ELF-1 (cell line): ENCODE measurements at regions not wholly inside any gene's neighbourhood (a gene's known extent, or its start where the extent isn't known, plus 50 kb on each side); places are given as distances from the start of the nearest gene placed in this dataset.
"Not testable (repeated sequence)": the region's sequence is repeated elsewhere in the genome, so short reads cannot be mapped to it uniquely, and the experiment has no call there.

ENCODE experiments used
- DNase-seq: peaks from one replicate; pipeline ENCODE4 v3.0.0-alpha.2; 2016; ENCODE audit warnings: low read depth, low spot score

DNA sequence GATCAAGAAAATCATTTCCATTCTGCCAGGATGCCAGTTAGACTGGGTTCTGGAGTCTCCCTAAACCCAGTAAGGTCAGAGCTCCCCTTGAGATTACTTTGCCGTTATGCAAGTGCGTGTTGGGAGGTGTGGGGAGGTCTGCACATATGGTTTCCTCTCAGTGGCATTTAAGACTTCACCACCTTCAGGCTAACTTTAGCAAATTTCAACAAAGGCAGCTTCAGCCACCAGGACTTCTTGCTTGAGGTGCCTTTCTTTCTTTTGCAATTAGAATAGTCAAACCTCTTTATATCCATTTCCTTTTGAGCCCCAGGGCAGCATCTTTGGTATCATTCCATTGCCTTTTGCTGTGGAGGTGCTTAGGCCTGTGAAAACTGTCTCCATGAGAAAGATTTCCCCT, 117.2 kb upstream of the CCND2 start:
- peak; percentile 48 for DNase-seq

DNA sequence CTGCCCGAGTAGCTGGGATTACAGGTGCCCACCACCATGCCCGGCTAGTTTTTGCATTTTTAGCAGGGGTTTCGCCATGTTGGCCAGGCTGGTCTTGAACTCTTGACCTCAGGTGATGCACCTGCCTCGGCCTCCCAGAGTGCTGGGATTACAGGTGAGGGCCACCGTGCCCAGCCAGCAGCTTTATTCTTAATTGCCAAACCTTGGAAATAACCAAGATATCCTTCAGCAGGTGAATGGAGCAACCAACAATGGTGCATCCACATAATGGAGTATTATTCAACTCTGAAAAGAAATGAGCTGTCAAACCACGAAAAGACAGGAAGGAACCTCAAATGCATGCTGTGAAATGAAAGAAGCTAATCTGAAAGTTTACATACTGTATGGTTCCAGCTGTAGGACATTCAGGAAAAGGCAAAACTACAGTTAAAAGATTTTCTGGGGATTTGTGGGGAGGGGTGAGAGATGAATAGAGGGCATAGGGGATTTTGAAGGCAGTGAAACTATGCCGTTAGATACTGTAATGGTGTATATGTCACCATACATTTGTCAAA, 118.8 kb upstream of the CCND2 start:
- DNase-seq: no peak

DNA sequence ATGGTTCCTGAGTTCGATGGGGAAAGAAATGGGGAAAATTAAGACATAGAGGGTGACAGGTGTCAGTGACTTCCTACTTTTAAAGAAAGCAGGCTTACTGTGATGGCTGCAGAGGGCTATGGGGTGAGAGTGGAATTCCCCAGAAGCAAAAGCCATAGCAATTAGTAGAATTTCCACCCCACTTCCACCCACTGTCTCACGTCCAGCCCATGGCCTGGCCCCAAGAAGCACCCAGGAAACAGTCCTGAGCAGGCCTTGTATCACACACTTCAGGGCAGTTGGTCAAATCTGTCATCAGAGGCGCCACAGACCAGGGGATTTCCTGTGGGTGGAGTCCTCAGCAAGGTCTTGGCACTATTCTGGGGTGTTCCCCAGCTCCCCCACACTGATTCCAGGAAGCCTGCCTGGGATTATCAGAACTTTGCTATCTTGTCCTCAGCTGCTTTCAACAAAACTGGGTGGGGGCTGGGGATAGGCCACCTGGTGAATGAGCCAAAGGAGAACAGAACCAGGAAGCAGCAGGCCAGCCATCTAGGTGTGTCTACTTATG, 120.1 kb upstream of the CCND2 start:
- DNase-seq: no peak

DNA sequence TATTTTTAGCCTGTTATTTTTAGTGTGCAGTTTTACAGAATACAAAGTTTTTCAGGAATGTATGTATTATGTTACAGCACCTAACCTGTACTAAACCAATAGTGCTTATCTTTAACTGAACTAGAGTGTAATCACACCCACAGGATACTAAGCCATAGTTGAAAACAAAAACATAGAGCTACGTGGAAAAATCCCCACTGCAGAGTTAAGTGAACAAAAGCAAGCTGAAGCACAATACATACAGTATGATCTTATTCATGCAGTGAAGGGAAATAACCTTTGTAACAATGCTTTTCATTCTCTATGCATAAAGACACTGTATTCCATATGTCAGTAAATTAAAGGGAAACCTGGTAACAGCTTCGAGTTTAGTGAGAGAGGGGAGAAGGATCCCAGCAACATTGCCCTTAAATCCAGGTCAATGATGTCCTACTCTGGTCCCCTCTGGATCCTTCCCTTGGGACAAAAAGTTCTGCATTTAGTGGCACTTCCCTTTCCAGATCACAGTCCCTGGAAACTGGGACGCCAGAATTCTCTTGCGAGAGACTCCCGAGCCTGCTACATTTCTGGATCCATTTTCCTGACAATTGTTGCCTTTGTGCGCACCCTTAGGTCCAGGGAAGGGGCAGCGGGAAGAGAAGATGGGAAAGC, 121.3 kb upstream of the CCND2 start:
- DNase-seq: no peak

DNA sequence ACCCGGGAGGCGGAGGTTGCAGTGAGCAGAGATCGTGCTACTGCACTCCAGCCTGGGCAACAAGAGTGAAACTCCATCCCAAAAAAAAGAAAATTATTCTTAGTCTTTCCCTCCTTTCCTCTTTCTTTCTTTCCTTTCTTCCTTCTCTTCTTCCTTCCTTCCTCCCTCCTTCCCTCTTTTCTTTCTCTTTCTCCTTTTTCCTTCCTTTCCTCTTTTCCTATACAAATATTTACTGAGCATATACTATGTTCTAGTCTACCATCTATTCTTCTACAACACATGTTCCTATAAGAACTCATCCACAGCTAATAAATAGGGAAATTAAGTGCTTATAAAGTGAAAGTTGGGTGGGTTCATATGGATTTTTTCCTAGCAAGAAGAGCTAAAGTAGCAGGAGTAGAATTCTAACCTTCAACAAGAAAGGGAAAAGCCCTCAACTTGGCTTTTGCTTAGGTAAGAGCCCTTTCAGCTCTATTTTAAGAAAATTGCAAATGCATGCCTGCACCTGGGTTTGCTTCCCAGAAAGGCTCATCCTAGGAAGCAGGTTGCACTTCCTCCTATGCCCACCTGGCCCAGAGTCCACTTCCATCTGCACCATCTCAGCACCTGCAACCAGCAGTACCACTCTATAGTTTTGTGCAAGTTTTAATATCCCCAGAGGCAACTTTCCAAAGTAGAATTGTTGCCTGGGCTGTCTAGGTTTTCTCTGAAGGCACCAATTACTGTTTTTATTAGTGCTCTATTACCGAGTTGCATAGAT, 122.0 kb upstream of the CCND2 start:
- no peak for DNase-seq

DNA sequence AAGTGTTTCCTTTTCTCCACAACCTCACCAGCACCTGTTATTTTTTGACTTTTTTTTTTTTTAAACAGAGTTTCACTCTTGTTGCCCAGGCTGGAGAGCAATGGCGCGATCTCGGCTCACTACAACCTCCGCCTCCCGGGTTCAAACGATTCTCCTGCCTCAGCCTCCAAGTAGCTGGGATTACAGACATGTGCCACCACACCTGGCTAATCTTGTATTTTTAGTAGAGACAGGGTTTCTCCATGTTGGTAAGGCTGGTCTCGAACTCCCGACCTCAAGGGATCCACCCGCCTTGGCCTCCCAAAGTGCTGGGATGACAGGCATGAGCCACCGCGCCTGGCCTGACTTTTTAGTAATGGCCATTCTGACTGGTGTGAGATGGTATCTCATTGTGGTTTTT, 123.2 kb upstream of the CCND2 start:
- not testable (repeated sequence) for DNase-seq

DNA sequence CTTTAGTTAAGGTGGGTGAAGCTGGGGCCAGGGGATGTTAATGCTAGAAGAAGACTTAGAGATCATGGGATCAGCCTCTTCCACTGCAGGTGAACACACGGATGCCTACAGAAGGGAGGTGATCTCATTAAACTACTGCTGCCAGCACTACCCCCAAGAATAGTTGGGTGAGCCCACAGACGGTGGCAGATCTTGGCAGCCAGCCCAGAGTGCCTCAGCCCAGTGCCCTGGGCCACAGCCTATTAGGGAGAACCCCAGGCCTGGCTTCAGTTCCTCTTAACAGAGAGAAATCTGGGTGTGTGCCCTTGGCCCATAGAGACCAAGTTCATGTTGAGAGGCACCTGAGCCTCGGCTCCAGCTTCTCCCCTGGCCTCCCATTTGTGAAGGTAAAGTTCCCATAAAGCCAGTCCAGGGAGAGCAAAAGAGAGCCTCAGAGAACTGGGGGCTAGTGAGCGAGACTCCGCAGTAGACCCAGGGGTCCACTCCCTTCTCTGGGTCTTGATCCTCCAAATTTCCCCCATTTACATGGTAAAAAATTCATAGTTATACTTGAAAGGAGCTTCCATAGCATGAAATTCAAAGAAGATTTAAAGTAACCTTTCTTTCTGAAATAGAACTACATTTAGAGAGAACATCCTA, 125.0 kb upstream of the CCND2 start:
- no peak for DNase-seq

DNA sequence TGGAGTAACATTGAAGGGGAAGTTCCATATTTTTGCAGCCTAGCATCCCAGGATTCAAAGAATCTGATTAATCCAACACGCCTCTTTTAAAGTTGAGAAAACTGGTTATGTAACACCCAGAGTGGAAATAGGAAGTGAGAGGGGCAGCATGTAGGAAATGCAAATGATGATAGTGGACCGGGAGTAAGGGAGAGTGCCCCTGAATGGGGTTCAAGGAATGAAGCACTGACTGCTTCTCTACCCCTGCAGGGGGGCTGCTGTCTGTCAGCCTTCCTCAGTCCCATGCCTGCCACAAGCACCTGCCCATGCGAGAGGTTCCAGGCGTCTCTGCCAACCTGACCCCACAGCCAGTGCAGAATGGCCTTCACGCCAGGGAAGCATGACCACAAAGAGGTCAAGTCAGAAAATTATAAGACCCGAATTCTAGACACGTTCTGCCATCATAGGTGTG, 126.5 kb upstream of the CCND2 start:
- no peak for DNase-seq

DNA sequence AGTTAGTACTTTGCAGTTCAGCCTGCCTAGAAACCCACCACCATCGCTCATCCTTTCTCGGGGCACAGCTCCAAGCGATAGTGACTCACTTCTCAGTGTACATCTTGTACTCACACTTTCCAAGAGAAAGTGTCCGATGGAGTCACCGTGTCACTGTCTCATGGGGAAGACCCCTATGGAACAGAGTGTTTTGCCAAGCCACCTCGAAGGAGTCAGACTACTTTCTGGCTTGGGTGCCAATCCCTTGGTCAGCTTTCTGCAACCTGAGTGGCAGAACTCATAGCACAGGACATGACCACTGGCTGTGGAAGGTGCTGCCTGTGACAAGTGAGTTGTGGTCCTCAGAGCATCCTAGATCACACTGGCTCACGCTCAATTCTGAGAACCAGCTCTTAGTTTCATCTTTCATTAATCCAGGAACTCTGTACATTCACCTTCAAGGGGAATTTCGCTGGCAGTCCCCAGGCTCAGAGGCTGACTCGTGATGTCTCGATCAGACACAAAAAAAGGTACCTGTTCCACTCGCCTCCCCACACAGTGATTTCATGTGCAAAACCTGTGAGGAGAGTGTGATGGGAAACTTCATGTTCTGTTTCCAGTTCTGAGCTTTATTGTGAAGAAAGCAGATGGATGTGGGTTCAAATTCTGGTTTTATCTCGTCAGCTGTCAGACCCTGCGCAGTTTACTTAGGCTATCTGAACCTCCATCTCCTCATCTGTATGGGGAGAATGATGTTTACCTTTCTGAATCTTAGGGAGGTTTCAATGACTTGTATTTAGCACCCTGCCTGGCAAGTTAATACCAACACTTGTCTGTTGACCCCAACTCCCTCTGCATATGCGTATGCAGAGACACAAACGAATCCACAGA, 127.3 kb upstream of the CCND2 start:
- no peak for DNase-seq

DNA sequence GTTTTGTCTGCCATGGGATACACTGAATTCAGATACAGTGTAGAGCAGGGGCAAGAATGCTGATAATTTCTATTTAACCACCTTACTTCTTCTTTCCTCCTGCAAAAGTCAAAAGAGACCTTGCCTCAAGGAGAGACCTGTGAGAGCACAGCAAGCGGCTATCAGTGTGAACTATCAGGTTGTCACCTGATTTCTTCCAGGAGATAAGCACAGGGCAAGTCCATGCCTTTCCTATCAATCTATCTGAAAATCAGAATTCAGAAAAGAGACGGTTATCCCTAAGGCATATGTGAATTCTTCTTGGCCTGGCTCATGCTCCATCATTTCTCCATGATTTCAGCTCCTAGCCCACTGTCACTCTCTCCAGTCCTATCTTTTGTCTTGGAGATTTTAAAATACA, 128.9 kb upstream of the CCND2 start:
- no peak for DNase-seq

DNA sequence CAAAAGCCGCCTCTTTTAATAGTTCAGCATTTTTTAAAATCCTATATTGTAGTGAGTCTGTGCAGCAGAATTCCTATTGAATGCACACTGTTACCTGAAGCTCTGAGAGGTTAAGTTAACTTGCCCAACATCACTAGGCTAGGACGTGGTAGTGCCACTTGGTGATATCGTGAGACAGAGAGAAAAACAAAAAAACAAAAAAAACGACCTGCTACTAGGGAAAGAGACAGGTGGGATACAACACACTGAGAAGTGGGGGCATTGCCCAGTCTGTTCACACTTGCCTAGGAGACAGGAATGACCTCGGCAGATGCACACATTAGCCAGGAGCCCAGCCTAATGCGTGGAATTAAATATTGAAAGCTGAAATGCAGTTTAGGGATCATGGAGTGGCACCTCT, 129.7 kb upstream of the CCND2 start:
- DNase-seq: no peak

DNA sequence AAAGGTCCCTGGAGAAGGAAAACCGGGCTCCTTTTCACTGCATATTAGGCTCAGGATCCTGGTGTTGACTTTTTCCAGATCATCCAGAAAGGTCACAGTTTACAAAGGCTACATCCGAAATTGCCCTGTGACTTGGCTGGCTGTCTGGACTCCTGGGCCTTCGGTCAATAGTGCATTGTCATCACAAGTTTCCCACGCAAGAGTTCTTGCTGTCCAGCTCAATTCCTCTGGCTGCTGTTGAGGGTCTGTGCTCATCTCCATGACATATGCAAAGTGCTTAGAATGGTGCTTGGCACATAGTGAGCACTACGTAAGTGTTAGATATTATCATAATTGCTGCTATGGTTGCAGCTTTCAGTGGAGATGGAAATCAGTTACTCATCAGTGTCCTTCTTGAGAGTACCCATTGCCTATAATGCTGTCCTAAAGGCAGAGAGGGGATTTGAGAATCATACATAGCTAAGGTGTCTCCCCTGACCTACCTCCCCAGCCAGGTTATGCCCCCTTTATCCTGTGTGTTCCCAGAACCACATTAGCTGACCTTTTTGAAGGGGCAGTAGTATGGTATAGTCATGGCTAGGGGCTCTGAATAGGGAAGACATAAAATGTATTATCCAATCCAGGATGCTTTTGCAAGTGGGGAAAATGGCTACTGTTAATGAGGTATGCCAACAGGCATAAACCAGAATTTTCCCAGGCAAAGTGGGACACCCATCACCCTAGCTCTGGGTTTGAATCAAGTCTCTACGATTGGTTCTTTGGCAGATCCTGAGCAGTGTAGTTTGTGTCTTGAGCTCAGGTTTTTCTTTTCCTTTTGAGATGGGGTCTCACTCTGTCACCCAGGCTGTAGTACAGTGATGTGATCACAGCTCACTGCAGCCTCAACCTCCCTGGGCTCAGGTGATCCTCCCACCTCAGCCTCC, 132.0 kb upstream of the CCND2 start:
- no peak for DNase-seq

DNA sequence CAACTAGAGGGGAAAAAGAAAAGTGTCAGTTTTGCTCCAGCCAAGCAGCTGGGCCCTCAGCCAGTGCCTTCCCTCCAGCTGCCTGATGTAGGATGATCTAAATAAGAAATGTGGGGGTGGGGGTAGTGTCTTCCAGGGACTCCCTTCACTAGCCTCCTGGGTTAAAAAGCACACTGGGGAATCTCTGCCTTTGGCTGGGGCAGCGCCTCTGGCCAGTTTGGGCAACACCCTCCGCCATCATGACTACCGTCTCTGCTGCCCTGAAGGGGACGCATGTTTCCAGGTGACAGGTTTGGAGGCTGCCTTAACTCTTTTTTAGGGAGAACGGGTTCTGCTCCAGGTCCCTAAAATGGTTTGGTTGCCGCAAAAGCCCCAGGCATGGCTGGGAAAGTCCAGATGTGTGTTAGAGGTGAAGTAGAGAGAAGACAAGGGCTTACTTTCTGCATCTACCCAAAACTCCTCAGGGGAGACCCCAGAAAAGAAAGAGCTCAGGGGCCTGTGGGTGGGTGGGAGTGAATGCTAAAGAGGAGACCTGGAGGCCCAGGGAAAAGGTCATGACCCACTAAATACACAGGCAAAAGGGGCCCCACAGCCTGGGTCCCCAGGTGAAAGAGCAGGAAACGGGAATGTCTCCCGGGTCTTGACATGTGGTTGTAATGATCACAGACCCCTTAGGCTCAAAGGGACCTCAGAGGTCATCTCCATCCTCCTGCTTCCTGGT, 132.8 kb upstream of the CCND2 start:
- DNase-seq: no peak

DNA sequence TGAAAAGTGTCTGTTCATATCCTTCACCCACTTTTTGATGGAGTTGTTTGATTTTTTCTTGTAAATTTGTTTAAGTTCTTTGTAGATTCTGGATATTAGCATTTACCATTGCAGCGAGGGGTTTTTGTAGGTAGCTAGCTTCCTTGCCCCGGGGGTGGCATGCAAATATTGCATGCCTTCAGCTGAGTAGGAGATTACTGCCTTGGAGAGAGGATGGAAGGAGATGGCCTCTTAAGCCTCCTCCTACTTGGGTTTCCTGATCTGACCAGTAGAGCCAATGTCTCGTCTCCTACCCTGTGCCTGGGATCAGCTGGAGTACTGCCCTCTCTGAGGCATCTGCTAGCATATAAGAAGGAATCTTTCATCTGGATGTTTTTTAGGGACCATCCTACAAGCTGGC, 134.4 kb upstream of the CCND2 start:
- DNase-seq: no peak

DNA sequence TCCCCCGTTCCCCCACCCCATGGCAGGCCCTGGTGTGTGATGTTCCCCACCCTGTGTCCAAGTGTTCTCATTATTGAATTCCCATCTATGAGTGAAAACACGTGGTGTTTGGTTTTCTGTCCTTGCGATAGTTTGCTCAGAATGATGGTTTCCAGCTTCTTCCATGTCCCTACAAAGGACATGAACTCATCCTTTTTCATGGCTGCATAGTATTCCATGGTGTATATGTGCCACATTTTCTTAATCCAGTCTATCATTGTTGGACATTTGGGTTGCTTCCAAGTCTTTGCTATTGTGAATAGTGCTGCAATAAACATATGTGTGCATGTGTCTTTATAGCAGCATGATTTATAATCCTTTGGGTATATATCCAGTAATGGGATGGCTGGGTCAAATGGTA, 135.0 kb upstream of the CCND2 start:
- not testable (repeated sequence) for DNase-seq

DNA sequence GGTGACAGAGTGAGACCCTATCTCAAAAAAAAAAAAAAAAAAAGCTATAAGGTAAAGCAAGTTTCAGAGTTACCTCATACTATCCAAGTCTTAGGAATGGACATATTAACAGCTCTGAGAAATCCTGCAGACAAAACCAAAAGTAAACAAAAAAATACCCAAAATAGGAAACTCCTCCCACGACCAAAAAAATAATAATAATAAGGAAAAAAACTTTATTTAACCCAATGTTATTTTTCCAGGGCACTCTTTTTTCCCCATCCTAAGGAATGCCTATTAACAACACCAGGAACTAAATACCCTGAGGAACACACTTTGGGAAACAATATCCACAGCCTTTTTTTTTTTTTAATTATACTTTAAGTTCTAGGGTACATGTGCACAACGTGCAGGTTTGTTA, 135.5 kb upstream of the CCND2 start:
- no peak for DNase-seq

DNA sequence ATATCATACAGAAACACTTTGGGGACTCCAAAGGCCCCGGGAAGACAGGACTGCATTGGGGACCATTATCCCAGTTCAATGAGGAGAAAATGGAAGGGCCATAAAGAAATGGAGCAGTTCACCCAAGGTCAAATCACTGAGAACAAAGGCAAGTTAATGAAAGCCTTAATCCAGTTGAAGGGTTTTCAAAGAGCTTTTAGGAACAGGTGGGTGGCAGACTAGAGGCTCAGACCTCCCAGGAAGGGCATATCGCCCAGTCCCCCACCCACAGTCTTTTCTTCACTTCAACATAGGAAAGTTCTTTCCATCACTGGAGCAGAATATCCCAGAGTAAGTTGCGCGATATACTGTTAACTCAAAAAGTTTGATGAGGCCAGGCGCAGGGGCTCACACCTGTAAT, 136.1 kb upstream of the CCND2 start:
- no peak for DNase-seq

DNA sequence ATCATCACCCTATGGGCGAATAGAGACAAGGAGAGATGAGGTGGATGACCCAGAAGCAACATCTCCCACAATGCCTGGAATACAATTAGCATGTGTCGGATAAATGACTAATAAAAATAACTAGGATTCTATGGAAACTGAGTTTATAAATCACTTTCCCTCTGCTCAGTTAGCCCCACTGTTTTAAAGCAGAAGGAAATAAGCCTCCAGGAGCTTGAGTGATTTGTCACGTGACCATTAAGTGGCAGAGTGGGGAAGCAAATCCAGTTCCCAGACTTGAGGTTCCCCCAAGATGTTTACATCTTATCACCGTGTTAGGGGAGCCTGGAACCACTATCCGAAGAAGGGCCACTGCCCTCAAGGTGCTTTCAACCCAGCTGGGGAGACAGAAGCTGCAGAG, 136.5 kb upstream of the CCND2 start:
- no peak for DNase-seq

DNA sequence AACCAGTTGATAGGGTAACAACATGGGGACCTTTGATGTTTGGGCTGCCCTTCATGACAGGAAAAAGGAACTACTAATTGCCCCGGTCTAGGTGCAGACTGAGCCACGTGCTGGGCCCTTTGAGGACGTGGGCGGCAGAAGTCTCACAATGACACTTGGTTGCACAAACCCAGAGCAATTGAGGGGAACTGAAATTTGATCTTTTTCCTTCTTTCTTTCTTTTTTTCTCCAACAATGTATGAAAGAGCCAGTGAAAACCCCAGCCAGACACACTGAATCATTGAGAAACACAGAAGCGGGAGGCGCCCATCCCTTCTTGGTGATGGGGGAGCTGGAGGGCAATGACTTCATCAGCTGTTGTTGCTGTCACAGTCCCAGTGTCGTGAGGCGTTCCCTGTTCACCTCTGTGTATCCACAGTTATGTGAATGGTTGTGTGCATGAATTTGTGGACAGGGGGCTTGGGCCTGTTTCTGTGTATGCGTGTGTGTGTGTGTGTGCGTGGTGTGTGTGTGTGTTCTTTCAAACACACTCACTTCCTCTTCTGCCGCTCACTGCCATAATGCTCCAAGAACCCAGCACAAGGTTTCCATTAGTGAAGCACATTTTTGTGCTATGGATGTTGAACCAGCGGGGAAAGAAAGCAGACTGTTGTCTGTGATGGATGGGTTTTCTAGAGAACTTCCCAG, 137.5 kb upstream of the CCND2 start:
- peak; percentile 51 for DNase-seq
